Progenitor cell of endocrine pancreas (in vitro differentiated cells): ENCODE measurements at regions not wholly inside any gene's neighbourhood (a gene's known extent, or its start where the extent isn't known, plus 50 kb on each side); places are given as distances from the start of the nearest gene placed in this dataset.
"Not testable (repeated sequence)": the region's sequence is repeated elsewhere in the genome, so short reads cannot be mapped to it uniquely, and the experiment has no call there.

Source experiments
- DNase-seq: peaks from one replicate; pipeline ENCODE4 v3.0.0; 2021; ENCODE audit warnings: low spot score; ENCODE audit not compliant: unreplicated experiment
- H3K27ac Mint-ChIP-seq: 2 replicates; pipeline ENCODE4 v1.8.0; 2021; ENCODE audit warnings: mild to moderate bottlenecking, moderate library complexity, mixed read lengths
- H3K27me3 Mint-ChIP-seq: 2 replicates; pipeline ENCODE4 v1.8.0; 2021; ENCODE audit warnings: mixed read lengths
- H3K36me3 Mint-ChIP-seq: 2 replicates; pipeline ENCODE4 v1.8.0; 2022; ENCODE audit warnings: mixed read lengths; ENCODE audit not compliant: insufficient read depth
- H3K4me1 Mint-ChIP-seq: 2 replicates; pipeline ENCODE4 v1.8.0; 2021; ENCODE audit warnings: low read depth, mixed read lengths
- H3K4me3 Mint-ChIP-seq: 2 replicates; pipeline ENCODE4 v1.8.0; 2021; ENCODE audit warnings: low read depth, mild to moderate bottlenecking, moderate library complexity, mixed read lengths
- H3K9me3 Mint-ChIP-seq: 2 replicates; pipeline ENCODE4 v1.8.0; 2021; ENCODE audit warnings: low read depth, mixed read lengths
- TF ChIP-seq, protein P1 (sequence below): fragments of 200-600 bp; sonication (generic); IDR thresholded peaks from one replicate; pipeline ENCODE4 v1.5.0; 2021; ENCODE audit warnings: antibody characterized with exemption, mild to moderate bottlenecking; ENCODE audit not compliant: unreplicated experiment

DNA sequence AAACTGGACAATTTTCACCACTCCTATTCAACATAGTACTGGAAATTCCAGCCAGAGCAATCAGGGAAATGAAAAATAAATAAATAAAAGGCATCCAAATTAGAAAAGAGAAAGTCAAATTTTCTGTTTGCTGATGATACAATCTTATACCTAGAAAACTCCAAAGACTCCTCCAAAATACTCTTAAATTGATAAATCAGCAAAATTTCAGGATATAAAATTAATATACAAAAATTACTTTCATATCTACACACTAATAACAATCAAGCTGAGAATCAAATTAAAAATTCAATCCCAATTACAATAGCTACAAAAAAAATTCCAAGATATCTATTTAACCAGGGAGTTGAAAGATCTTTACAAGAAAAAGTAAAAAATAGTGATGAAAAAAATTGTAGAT lies 651.9 kb downstream of the DTWD2 start:
- H3K36me3 Mint-ChIP-seq: no peaks in the 10 kb centered on the region
- TF ChIP-seq, protein P1, sequence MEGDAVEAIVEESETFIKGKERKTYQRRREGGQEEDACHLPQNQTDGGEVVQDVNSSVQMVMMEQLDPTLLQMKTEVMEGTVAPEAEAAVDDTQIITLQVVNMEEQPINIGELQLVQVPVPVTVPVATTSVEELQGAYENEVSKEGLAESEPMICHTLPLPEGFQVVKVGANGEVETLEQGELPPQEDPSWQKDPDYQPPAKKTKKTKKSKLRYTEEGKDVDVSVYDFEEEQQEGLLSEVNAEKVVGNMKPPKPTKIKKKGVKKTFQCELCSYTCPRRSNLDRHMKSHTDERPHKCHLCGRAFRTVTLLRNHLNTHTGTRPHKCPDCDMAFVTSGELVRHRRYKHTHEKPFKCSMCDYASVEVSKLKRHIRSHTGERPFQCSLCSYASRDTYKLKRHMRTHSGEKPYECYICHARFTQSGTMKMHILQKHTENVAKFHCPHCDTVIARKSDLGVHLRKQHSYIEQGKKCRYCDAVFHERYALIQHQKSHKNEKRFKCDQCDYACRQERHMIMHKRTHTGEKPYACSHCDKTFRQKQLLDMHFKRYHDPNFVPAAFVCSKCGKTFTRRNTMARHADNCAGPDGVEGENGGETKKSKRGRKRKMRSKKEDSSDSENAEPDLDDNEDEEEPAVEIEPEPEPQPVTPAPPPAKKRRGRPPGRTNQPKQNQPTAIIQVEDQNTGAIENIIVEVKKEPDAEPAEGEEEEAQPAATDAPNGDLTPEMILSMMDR: no peak
- H3K4me3 Mint-ChIP-seq: no peak overlapping the region
- H3K9me3 Mint-ChIP-seq: peaks cover 3% of the 10 kb centered on the region
- H3K27me3 Mint-ChIP-seq: no peaks in the 10 kb centered on the region
- no peaks in the 10 kb centered on the region for H3K4me1 Mint-ChIP-seq
- DNase-seq: no peak
- no peak overlapping the region for H3K27ac Mint-ChIP-seq

DNA sequence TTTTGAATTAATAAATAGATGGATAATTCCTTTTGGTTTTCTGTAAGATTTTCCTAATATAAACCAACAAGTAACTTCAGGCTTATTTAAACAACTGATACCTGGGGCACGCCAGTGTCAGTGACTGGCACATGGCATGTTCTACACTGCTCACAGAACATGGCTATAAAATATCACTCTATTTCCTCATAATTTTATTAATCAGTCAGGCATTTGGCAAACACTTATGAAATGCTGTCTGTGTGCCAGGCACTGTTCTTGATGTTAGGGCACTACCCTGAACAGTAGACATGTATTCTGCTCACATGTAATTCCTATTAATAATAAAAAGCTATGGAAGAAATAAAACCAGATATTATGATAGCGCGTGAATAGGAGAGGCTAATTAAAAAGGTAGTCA lies 661.0 kb downstream of the DTWD2 start:
- Mint-ChIP-seq H3K27me3 (no peaks in the 10 kb centered on the region), H3K36me3 (no peaks in the 10 kb centered on the region), H3K9me3 (peaks cover 9% of the 10 kb centered on the region), H3K4me3 (no peak overlapping the region), H3K4me1 (peaks cover 2% of the 10 kb centered on the region), H3K27ac (no peak overlapping the region)
- no peak for DNase-seq
- TF ChIP-seq, protein P1: no peak

DNA sequence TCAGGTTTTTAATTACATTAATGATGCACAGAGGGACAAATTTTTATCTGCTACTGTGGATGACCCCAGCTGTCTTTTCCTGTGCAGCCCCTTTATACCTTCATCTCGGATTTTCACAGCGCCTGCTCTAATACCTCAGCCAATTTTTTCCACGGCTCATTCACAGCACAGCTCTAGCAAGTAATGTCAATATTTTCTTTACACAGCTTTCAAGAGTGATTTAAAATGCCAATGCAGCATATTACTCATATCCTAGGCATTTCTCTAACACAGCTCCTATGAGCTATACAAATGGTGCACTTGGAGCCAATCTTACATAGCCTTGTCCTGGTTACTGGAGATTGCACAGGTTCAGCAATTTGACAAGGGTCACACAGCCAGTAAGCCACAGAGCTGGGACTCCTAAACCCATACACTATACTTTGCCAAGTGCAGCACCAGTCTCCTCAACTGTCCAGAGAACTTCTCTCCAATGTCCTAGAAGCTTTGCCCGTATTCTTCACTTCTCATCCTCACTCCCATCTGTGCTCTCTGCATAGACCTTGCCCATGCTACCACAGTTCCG lies 661.8 kb downstream of the DTWD2 start:
- TF ChIP-seq, protein P1: no peak
- H3K4me1 Mint-ChIP-seq: peaks cover 2% of the 10 kb centered on the region
- no peaks in the 10 kb centered on the region for H3K27me3 Mint-ChIP-seq
- DNase-seq: no peak
- no peaks in the 10 kb centered on the region for H3K36me3 Mint-ChIP-seq
- peaks cover 14% of the 10 kb centered on the region for H3K9me3 Mint-ChIP-seq
- H3K4me3 Mint-ChIP-seq: no peak overlapping the region
- no peak overlapping the region for H3K27ac Mint-ChIP-seq

DNA sequence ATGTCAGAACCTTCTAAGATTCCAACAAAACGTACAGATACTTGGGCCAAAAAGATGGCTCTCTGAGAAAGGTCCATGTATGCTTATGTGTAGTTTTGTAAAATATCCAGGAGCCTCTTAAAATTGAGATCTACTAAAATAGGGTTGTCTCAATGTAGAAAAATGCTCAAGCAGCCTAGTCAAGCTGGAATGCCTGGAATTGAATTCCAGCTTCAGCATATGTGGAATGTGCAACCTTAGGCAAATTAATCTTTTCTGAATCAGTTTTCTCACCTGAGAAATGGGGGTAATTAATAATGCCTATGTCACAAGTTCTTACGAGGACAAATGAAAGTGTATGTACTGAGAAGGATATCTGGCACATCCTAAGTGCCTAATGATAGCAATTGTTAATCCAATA lies 662.4 kb downstream of the DTWD2 start:
- Mint-ChIP-seq H3K4me1 (peaks cover 2% of the 10 kb centered on the region), H3K9me3 (peaks cover 14% of the 10 kb centered on the region), H3K36me3 (no peaks in the 10 kb centered on the region), H3K27me3 (no peaks in the 10 kb centered on the region), H3K27ac (no peak overlapping the region), H3K4me3 (no peak overlapping the region)
- TF ChIP-seq, protein P1: no peak
- no peak for DNase-seq

DNA sequence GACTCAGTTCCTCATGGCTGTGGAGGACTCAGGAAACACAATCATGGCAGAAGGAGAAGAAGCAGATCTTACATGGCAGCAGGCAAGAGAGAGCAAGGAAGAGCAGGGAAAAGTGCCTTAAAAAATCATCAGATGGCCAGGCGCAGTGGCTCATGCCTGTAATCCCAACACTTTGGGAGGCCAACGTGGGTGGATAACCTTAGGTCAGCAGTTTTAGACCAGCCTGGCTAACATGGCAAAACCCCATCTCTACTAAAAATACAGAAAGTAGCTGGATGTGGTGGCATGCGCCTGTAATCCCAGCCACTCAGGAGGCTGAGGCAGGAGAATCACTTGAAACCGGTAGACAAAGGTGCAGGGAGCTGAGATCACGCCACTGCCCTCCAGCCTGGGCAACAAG lies 664.6 kb downstream of the DTWD2 start:
- H3K4me1 Mint-ChIP-seq, H3K36me3 Mint-ChIP-seq, H3K27ac Mint-ChIP-seq, DNase-seq, H3K4me3 Mint-ChIP-seq, H3K27me3 Mint-ChIP-seq: not testable (repeated sequence)
- peaks cover 18% of the 10 kb centered on the region for H3K9me3 Mint-ChIP-seq

DNA sequence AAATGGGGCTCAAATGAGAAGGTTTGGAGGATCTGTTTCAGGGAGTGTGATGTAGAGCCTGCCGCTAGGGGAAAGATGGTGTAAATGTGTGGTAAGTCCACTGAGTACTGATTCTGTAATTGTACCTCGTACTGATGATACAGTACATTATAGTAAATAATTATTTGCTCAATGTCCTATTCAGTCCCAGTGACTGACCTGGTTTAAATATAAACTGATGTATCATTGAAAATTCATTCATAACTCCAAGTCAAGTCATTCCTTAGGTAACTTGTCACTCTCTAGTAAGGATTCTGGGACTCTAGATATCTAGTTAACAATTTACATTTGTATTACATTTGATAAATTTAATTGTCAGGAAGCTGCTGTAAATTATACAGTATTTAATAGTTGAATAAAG lies 667.3 kb downstream of the DTWD2 start:
- H3K4me1 Mint-ChIP-seq: no peaks in the 10 kb centered on the region
- peaks cover 18% of the 10 kb centered on the region for H3K9me3 Mint-ChIP-seq
- TF ChIP-seq, protein P1: no peak

More for the DNA sequence above, 667.3 kb downstream of the DTWD2 start:
- DNase-seq: no peak
- Mint-ChIP-seq H3K27ac (no peak overlapping the region), H3K36me3 (no peaks in the 10 kb centered on the region), H3K27me3 (no peaks in the 10 kb centered on the region), H3K4me3 (no peak overlapping the region)
